Esophagus muscularis mucosa (tissue), 3 donors: ENCODE measurements at regions not wholly inside any gene's neighbourhood (a gene's known extent, or its start where the extent isn't known, plus 50 kb on each side); places are given as distances from the start of the nearest gene placed in this dataset.

ENCODE experiments used
- EP300 ChIP-seq: sonication (generic); formaldehyde crosslinking; IDR thresholded peaks from one replicate; pipeline ENCODE4 v1.6.1; 2017; ENCODE audit warnings: antibody characterized with exemption
- TF ChIP-seq, protein P1 (sequence below), 3 experiments: fragments of 200-600 bp in 2 of 3; fragments of 450-650 bp in 1 of 3; sonication (generic) in 2 of 3; IDR thresholded peaks; one replicate each; pipeline ENCODE4 v1.5.1; 2017 to 2019; ENCODE audit warnings: antibody characterized with exemption in 3 of 3, mild to moderate bottlenecking in 2 of 3, moderate library complexity in 1 of 3

DNA sequence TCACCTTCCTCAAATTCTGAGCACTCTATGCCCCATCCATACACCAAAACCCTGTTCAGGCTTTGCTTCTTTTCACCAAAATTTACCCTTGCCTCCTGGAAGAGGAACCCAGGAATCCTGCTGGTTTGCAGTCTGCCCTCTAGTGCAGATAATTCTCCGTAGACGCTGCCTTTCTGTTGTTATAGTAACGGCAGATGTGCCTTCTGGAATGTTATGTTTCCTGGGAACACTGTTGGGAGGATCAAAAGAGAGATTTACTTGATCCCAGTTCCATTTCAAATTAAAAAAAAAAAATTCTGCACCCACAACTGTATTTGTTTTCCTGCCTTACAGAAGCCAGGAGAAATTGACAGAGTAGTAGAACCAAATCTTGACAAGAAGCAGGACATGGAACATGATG, 104.2 kb upstream of the RMST start:
- TF ChIP-seq, protein P1, sequence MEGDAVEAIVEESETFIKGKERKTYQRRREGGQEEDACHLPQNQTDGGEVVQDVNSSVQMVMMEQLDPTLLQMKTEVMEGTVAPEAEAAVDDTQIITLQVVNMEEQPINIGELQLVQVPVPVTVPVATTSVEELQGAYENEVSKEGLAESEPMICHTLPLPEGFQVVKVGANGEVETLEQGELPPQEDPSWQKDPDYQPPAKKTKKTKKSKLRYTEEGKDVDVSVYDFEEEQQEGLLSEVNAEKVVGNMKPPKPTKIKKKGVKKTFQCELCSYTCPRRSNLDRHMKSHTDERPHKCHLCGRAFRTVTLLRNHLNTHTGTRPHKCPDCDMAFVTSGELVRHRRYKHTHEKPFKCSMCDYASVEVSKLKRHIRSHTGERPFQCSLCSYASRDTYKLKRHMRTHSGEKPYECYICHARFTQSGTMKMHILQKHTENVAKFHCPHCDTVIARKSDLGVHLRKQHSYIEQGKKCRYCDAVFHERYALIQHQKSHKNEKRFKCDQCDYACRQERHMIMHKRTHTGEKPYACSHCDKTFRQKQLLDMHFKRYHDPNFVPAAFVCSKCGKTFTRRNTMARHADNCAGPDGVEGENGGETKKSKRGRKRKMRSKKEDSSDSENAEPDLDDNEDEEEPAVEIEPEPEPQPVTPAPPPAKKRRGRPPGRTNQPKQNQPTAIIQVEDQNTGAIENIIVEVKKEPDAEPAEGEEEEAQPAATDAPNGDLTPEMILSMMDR (IDR thresholded peaks at IDR 0.05), result no peak
- TF ChIP-seq EP300, result no peak
